Lung microvascular endothelial cell (primary cell): ENCODE measurements at regions not wholly inside any gene's neighbourhood (a gene's known extent, or its start where the extent isn't known, plus 50 kb on each side); places are given as distances from the start of the nearest gene placed in this dataset.
A peak's percentile ranks its signal among the peaks of the same experiment; 100 is the strongest.

Experiments
- DNase-seq, 2 donors: peaks; one replicate each; pipeline versions ENCODE4 v3.0.0 to v3.0.0-alpha.2; 2010; ENCODE audit warnings: low read depth in 2 of 2

GRCh38 chr14:100638211-100638855, 51.1 kb upstream of the BEGAIN start:
- DNase-seq: no peak

DNA sequence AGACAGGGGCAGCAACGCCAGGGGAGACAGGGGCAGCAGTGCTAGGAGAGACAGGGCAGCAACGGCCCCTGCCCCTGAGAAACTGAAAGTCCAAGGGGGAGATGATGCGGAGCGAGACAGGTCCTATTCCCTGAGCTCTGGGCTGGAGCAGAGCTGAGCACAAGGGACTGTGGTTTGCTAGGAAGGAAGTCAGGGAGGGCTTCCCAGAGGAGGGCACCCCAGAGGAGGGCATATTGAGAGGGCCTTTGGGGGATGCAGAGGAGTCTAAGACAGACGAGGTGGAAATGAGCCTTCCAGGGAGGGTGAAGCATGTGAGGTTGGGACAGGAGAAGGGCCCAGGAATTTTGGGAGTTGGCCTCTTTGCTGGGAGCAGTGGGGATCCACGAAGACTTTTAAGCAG, 52.1 kb upstream of the BEGAIN start:
- no peak for DNase-seq

GRCh38 chr14:100640471-100641273, 53.5 kb upstream of the BEGAIN start:
- no peak for DNase-seq

- no peak for DNase-seq
Observed at GRCh38 chr14:100641274-100641860, 54.1 kb upstream of the BEGAIN start.

DNA sequence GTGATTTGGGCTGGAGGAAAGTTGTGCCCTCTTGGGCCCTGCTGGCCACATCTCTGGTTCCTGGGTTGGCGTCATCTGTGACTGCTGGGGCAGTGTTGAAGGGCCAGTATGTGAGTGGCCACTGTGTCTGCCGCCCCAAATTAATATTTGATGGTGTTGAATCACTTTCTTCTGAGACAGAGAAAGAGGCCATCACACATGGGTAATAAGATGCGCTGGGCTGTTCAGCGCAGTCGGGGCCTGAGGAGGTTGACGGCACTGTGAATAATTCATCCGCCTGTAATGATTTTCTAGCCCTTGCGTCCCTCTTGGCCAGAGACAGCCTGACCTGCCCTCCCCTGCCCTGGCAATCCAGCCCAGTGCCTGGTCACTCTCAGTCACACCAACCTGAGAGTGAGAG, 56.2 kb upstream of the BEGAIN start:
- no peak for DNase-seq

GRCh38 chr14:100644383-100644782, 57.2 kb upstream of the BEGAIN start:
- peak in 1 of 2 donors; percentile 48 for DNase-seq

DNA sequence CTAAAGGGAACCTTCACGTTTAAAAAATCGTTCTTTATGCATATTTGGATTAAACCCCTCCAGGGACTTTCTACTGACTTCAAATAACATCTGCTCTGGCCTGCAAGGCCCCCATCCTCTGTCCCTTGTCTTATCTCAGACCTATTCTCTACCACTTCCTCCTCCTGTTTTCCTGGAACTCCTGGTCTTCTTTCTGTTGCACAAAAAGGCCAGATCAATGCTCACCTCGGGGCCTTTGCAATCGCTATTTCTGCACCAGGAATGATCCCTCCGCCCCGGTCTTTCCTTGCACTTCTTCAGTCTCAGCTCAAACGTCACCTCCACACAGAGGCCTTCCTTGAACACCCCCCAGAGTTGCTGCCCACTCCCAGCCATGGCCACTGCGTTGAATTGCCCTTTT, 57.6 kb upstream of the BEGAIN start:
- DNase-seq: no peak

- DNase-seq: peak; percentile 82 to 89
Observed at GRCh38 chr14:100645196-100645981, 58.2 kb upstream of the BEGAIN start.

DNA sequence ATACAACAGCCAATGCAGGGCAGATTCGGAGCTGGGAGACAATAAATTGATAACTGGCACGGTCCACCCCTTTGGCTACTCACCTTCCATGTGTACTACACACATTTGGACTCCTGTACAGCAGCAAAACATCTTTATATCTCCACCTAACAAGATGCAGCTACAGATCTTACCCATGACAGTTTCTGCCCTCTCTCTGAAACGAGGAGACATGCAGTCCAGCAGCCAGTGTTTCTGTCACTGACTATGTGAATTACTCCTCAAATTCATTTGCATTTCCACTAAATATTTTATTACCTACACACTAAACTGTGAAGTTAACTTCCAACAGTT, 58.7 kb upstream of the BEGAIN start:
- no peak for DNase-seq

GRCh38 chr14:100648474-100649172, 61.4 kb upstream of the BEGAIN start:
- DNase-seq: no peak

GRCh38 chr14:100649173-100649519, 61.9 kb upstream of the BEGAIN start:
- peak; percentile 14 to 36 for DNase-seq

- no peak for DNase-seq
Observed at GRCh38 chr14:100651999-100652508, 64.8 kb upstream of the BEGAIN start.

- no peak for DNase-seq
Observed at GRCh38 chr14:100652744-100653143, 65.5 kb upstream of the BEGAIN start.

DNA sequence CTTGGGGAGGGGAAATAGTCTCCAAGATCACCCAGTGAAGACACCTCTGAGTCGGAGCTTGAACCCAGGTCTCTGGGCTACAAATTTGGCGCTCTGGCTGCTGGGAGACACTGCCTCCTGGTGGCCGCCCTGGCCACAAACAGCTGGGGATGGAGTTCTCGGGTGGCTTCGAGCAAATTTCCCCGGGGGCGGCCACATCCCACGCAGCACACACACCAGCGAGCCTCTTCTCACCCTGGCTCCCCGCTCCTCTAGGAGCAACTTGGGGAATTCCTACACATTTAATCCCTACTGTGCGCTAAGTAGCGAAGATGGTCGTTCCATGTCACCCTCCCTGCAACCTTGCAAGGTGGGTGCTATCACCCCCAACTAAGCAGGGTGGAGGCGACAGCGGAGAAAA, 66.2 kb upstream of the BEGAIN start:
- DNase-seq: peak in 1 of 2 donors; percentile 10

DNA sequence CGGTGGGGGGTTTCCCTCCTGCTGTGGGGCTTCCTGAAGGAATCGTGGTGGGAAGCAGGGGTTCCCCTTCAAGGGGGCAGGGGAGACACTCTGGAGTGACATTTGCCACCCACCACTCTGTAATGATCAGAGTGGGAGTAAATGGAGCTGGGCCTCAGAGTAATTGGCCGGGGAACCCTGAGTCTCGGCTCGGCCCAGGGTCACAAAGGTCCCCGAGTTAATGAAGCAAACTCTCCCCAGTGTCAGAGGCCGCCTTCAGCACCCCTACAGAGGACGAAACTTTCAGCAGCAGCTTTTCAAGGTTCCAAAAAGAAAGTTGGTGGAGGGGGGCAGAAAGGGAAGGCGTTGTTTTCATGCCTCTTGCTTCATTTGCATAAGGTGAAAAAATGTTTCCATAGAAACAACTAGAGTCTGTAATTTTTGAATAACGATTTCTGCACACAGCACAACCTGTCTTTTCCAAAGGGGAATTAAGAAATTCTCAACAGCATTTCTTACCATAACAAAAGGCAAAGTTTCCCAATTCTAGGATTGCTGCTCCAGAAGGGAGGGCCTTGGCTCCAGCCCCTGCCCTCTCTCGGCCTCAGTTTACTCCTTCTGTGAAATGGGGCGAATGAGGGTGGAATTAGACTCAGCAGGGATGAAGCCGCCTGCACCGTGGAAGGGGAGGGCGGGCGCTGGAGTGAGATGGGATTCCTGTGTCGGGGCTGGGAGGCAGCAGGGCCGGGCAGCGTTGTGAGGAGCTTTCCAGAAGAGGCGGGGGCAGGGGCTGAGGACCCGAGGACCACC, 67.0 kb upstream of the BEGAIN start:
- no peak for DNase-seq

- peak in 1 of 2 donors; percentile 35 for DNase-seq
Observed at GRCh38 chr14:100654814-100655740, 67.9 kb upstream of the BEGAIN start.

- DNase-seq: no peak
Observed at GRCh38 chr14:100655741-100656085, 68.5 kb upstream of the BEGAIN start.

DNA sequence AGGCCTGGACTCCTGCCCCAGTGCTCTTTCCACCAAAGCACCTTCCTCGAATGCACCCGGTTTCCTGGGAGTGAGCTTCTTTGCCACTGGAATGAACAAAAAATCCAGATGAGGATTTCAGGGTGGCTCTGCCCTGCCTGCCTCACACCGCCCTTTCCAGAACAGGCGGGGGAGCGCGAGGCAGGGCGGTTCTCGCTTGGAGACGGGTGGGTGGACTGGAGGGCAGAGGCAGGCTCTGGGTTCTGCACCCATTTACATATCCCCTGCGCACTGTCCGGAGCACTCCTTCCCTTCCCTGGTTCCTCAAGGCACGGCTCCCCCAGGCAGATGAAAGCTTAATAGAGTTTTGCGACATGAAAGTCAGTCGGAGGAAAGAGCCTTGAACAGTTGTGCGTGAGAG, 69.7 kb upstream of the DLK1 start:
- DNase-seq: no peak

DNA sequence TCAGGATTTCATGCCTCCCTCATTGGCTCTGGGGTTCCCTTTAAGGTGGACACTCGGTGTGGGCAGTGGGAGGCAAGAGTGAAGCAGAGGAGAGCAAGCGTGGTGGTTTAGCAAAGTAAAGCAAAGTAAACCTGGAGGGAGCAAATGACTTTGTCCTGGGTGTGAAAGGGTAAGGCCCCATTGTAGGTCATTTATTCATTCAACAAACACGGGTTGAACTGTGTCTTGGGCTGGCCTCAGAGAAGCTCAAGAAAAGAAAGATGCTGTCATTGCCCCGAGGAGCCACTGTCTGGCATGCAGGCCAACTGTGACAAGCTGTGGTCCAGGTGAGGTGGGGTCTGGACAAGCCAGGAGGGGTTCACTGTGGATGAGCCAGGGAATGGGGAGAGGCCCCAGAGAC, 68.9 kb upstream of the DLK1 start:
- DNase-seq: no peak
